A673 (cell line): ENCODE measurements at regions not wholly inside any gene's neighbourhood (a gene's known extent, or its start where the extent isn't known, plus 50 kb on each side); places are given as distances from the start of the nearest gene placed in this dataset.
"Not testable (repeated sequence)": the region's sequence is repeated elsewhere in the genome, so short reads cannot be mapped to it uniquely, and the experiment has no call there.

Source experiments
- EZH2 ChIP-seq: fragments of 200-600 bp; sonication (generic); IDR thresholded peaks from 2 replicates; pipeline ENCODE4 v1.6.1; 2017; ENCODE audit warnings: borderline replicate concordance, low read depth, mild to moderate bottlenecking, mixed read lengths, antibody characterized with exemption, low read length; ENCODE audit not compliant: poor library complexity, severe bottlenecking
- TF ChIP-seq, protein P1 (sequence below): fragments of 300-800, 200-600 bp; sonication (generic); conservative IDR thresholded peaks from 2 replicates; pipeline ENCODE4 v1.5.1; 2017; ENCODE audit warnings: low read depth, mild to moderate bottlenecking, antibody characterized with exemption, low read length, moderate library complexity, mixed read lengths

DNA sequence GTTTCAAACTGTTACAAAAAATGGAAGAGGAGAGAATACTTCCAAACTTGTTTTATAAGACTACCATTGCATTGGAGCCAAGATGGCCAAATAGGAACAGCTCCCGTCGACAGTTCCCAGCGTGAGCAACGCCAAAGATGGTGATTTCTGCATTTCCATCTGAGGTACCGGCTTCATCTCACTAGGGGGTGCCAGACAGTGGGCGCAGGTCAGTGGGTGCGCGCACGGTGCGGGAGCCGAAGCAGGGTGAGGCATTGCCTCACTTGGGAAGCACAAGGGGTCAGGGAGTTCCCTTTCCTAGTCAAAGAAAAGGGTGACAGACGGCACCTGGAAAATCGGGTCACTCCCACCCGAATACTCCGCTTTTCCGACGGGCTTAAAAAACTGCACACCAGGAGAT lies 149.7 kb upstream of the POF1B start:
- TF ChIP-seq, protein P1, sequence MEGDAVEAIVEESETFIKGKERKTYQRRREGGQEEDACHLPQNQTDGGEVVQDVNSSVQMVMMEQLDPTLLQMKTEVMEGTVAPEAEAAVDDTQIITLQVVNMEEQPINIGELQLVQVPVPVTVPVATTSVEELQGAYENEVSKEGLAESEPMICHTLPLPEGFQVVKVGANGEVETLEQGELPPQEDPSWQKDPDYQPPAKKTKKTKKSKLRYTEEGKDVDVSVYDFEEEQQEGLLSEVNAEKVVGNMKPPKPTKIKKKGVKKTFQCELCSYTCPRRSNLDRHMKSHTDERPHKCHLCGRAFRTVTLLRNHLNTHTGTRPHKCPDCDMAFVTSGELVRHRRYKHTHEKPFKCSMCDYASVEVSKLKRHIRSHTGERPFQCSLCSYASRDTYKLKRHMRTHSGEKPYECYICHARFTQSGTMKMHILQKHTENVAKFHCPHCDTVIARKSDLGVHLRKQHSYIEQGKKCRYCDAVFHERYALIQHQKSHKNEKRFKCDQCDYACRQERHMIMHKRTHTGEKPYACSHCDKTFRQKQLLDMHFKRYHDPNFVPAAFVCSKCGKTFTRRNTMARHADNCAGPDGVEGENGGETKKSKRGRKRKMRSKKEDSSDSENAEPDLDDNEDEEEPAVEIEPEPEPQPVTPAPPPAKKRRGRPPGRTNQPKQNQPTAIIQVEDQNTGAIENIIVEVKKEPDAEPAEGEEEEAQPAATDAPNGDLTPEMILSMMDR: not testable (repeated sequence)
- TF ChIP-seq EZH2: not testable (repeated sequence)
